H9 (cell line): ENCODE measurements at regions not wholly inside any gene's neighbourhood (a gene's known extent, or its start where the extent isn't known, plus 50 kb on each side); places are given as distances from the start of the nearest gene placed in this dataset.

Source experiments
- DNase-seq: peaks from one replicate; pipeline ENCODE4 v3.0.0-alpha.2; 2017
- H2AFZ ChIP-seq: one replicate; pipeline ENCODE4 v1.6.1; 2013; ENCODE audit warnings: mild to moderate bottlenecking, low read length, control low read depth, moderate library complexity
- H2AK5ac ChIP-seq: 2 replicates; pipeline ENCODE4 v1.6.1; 2013; ENCODE audit warnings: low read length, control low read depth, mixed read lengths; ENCODE audit not compliant: insufficient read length
- H2BK120ac ChIP-seq: one replicate; pipeline ENCODE4 v1.6.1; 2013; ENCODE audit warnings: low read depth, mild to moderate bottlenecking, low read length, control low read depth, inconsistent platforms; ENCODE audit not compliant: poor library complexity, severe bottlenecking
- H2BK12ac ChIP-seq: 2 replicates; pipeline ENCODE4 v1.6.1; 2013; ENCODE audit warnings: low read length, control low read depth, mixed read lengths, low read depth; ENCODE audit not compliant: insufficient read length
- H2BK15ac ChIP-seq: 2 replicates; pipeline ENCODE4 v1.6.1; 2013; ENCODE audit warnings: low read depth, low read length, control low read depth
- H2BK20ac ChIP-seq: one replicate; pipeline ENCODE4 v1.6.1; 2013; ENCODE audit warnings: low read depth, mild to moderate bottlenecking, low read length, control low read depth, inconsistent platforms; ENCODE audit not compliant: poor library complexity, severe bottlenecking
- H2BK5ac ChIP-seq: 2 replicates; pipeline ENCODE4 v1.6.1; 2013; ENCODE audit warnings: low read length, control low read depth, mixed read lengths; ENCODE audit not compliant: insufficient read length
- H3K14ac ChIP-seq: 2 replicates; pipeline ENCODE4 v1.6.1; 2013; ENCODE audit warnings: low read length, control low read depth; ENCODE audit not compliant: insufficient read depth
- H3K18ac ChIP-seq: 2 replicates; pipeline ENCODE4 v1.6.1; 2013; ENCODE audit warnings: low read depth, mild to moderate bottlenecking, mixed read lengths, low read length, control low read depth; ENCODE audit not compliant: insufficient read length
- H3K23ac ChIP-seq: 2 replicates; pipeline ENCODE4 v1.6.1; 2013; ENCODE audit warnings: low read length, control low read depth, mixed read lengths, low read depth; ENCODE audit not compliant: insufficient read length
- H3K23me2 ChIP-seq: 2 replicates; pipeline ENCODE4 v1.6.1; 2013; ENCODE audit warnings: low read depth, mild to moderate bottlenecking, mixed read lengths, low read length, control low read depth; ENCODE audit not compliant: insufficient read length, poor library complexity, severe bottlenecking
- H3K27ac ChIP-seq: 2 replicates; pipeline ENCODE4 v1.5.1; 2013; ENCODE audit warnings: low read length, control low read depth, mixed read lengths, low read depth; ENCODE audit not compliant: insufficient read length
- H3K27me3 ChIP-seq: 2 replicates; pipeline ENCODE4 v1.6.1; 2013; ENCODE audit warnings: low read length, control low read depth, inconsistent platforms; ENCODE audit not compliant: insufficient read depth
- H3K4ac ChIP-seq: 2 replicates; pipeline ENCODE4 v1.6.1; 2013; ENCODE audit warnings: low read depth, mild to moderate bottlenecking, control low read depth, inconsistent platforms, low read length, moderate library complexity
- H3K4me1 ChIP-seq: 2 replicates; pipeline ENCODE4 v1.6.1; 2013; ENCODE audit warnings: low read length, control low read depth, inconsistent platforms; ENCODE audit not compliant: insufficient read depth
- H3K4me2 ChIP-seq: 2 replicates; pipeline ENCODE4 v1.6.1; 2013; ENCODE audit warnings: low read length, control low read depth, mixed read lengths; ENCODE audit not compliant: insufficient read length, insufficient read depth
- H3K56ac ChIP-seq: 2 replicates; pipeline ENCODE4 v1.6.1; 2013; ENCODE audit warnings: low read depth, mild to moderate bottlenecking, mixed read lengths, low read length, control low read depth; ENCODE audit not compliant: insufficient read length
- H3K79me1 ChIP-seq: 2 replicates; pipeline ENCODE4 v1.6.1; 2013; ENCODE audit warnings: low read depth, mild to moderate bottlenecking, moderate library complexity, low read length, control low read depth, inconsistent platforms; ENCODE audit not compliant: insufficient read depth, poor library complexity, severe bottlenecking
- H3K79me2 ChIP-seq: 2 replicates; pipeline ENCODE4 v1.6.1; 2013; ENCODE audit warnings: low read length, control low read depth, inconsistent platforms; ENCODE audit not compliant: insufficient read depth
- H3K9ac ChIP-seq: 2 replicates; pipeline ENCODE4 v1.6.1; 2013; ENCODE audit warnings: low read length, control low read depth, mixed read lengths; ENCODE audit not compliant: insufficient read length; ENCODE audit errors: extremely low read depth
- H3K9me3 ChIP-seq: one replicate; pipeline ENCODE4 v1.6.1; 2013; ENCODE audit warnings: low read depth, low read length, inconsistent platforms; ENCODE audit not compliant: control insufficient read depth
- H3T11ph ChIP-seq: one replicate; pipeline ENCODE4 v1.6.1; 2013; ENCODE audit warnings: mild to moderate bottlenecking, low read length, control low read depth, inconsistent platforms
- H4K20me1 ChIP-seq: one replicate; pipeline ENCODE4 v1.6.1; 2013; ENCODE audit not compliant: control insufficient read depth, insufficient read length, insufficient read depth
- H4K5ac ChIP-seq: 2 replicates; pipeline ENCODE4 v1.6.1; 2013; ENCODE audit warnings: low read depth, mild to moderate bottlenecking, mixed read lengths, low read length, control low read depth; ENCODE audit not compliant: insufficient read length
- H4K8ac ChIP-seq: replicated peaks from 2 replicates; pipeline ENCODE4 v1.6.1; 2013; ENCODE audit warnings: low read length, control low read depth, mixed read lengths, low read depth; ENCODE audit not compliant: insufficient read length
- H4K91ac ChIP-seq: 2 replicates; pipeline ENCODE4 v1.6.1; 2013; ENCODE audit warnings: low read depth, mild to moderate bottlenecking, moderate library complexity, mixed read lengths, low read length, control low read depth; ENCODE audit not compliant: insufficient read length
- H3K27ac Mint-ChIP-seq, 3 experiments: 2 replicates in 2 of 3; 3 replicates in 1 of 3; pipeline ENCODE4 v1.8.0; 2020 to 2021; ENCODE audit warnings: mixed read lengths in 3 of 3, mild to moderate bottlenecking in 1 of 3, moderate library complexity in 1 of 3
- H3K27me3 Mint-ChIP-seq: 2 replicates; pipeline ENCODE4 v1.8.0; 2021; ENCODE audit warnings: low read depth, mild to moderate bottlenecking, moderate library complexity, mixed read lengths
- H3K36me3 Mint-ChIP-seq, 3 experiments: 2 replicates in 2 of 3; 3 replicates in 1 of 3; pipeline ENCODE4 v1.8.0; 2020 to 2021; ENCODE audit warnings: low read depth in 3 of 3, mixed read lengths in 3 of 3; ENCODE audit not compliant: insufficient read depth in 1 of 3
- H3K4me1 Mint-ChIP-seq, 2 experiments: 2 replicates each; pipeline ENCODE4 v1.8.0; 2020; ENCODE audit warnings: mixed read lengths in 2 of 2
- H3K4me3 Mint-ChIP-seq, 2 experiments: 2 replicates in 1 of 2; 3 replicates in 1 of 2; pipeline ENCODE4 v1.8.0; 2020 to 2021; ENCODE audit warnings: mild to moderate bottlenecking in 2 of 2, mixed read lengths in 2 of 2, moderate library complexity in 1 of 2
- H3K9me3 Mint-ChIP-seq, 2 experiments: 2 replicates in 1 of 2; 3 replicates in 1 of 2; pipeline ENCODE4 v1.8.0; 2020; ENCODE audit warnings: mild to moderate bottlenecking in 2 of 2, mixed read lengths in 2 of 2, moderate library complexity in 1 of 2
- WGBS: extraction: QIAGEN DNeasy Blood & Tissue Kit; methylation state at CpG from one replicate; pipeline ENCODE4 v1.1.7; 2013; ENCODE audit warnings: missing lambda C conversion rate, low lambda C conversion rate, mixed read lengths; ENCODE audit not compliant: insufficient read length; ENCODE audit errors: extremely low coverage; 5-methylcytosine and 5-hydroxymethylcytosine counted together
- TF ChIP-seq, protein P1 (sequence below): fragments of 200-600 bp; sonication (generic); conservative IDR thresholded peaks from 3 replicates; pipeline ENCODE4 v1.8.0; 2021; ENCODE audit warnings: antibody characterized with exemption, mild to moderate bottlenecking

DNA sequence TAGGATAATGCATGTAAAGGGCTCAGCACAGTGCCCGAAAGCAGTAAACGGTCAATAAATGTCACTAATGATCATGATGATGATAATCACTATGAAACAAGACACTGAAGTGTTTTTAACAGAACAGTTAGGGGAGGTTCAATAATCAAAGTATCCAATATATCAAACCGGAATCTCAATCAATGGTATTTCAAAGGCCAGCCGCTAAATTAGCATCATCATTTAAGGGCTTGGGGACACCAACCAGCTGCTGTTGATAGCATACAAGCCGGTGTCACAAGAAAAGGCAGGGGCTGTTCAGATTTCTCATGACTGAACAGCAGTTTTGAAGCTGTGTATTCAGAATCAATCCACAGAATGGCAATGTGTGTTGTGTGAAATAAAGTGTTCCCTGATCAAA lies 316.0 kb upstream of the NPVF start:
- no peak overlapping the region for H2BK12ac ChIP-seq
- H4K5ac ChIP-seq, result no peak overlapping the region
- Mint-ChIP-seq H3K36me3 (no peaks in the 10 kb centered on the region), H3K9me3 (no peaks in the 10 kb centered on the region), H3K27ac (no peak overlapping the region), H3K4me1 (0 out of 4 replicates have a peak, but pooled peaks cover 0 to under 1% of the 10 kb centered on the region in 2 experiments), H3K4me3 (no peak overlapping the region), H3K27me3 (peaks cover 11% of the 10 kb centered on the region)
- H3T11ph ChIP-seq, result no peak overlapping the region
- H4K91ac ChIP-seq, result no peak overlapping the region
- H4K8ac ChIP-seq, result no peak overlapping the region
- H3K23ac ChIP-seq, result no peak overlapping the region
- no peak overlapping the region for H3K18ac ChIP-seq
- TF ChIP-seq, protein P1, sequence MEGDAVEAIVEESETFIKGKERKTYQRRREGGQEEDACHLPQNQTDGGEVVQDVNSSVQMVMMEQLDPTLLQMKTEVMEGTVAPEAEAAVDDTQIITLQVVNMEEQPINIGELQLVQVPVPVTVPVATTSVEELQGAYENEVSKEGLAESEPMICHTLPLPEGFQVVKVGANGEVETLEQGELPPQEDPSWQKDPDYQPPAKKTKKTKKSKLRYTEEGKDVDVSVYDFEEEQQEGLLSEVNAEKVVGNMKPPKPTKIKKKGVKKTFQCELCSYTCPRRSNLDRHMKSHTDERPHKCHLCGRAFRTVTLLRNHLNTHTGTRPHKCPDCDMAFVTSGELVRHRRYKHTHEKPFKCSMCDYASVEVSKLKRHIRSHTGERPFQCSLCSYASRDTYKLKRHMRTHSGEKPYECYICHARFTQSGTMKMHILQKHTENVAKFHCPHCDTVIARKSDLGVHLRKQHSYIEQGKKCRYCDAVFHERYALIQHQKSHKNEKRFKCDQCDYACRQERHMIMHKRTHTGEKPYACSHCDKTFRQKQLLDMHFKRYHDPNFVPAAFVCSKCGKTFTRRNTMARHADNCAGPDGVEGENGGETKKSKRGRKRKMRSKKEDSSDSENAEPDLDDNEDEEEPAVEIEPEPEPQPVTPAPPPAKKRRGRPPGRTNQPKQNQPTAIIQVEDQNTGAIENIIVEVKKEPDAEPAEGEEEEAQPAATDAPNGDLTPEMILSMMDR, result no peak
- no peaks in the 10 kb centered on the region for H3K79me2 ChIP-seq
- no peaks in the 10 kb centered on the region for H3K23me2 ChIP-seq
- H3K4me2 ChIP-seq, result no peak overlapping the region
- H2BK5ac ChIP-seq, result no peak overlapping the region
- no CpG with 5 or more reads among the region's 5 CpGs for WGBS
- no peak overlapping the region for H3K9ac ChIP-seq
- no peak for DNase-seq
- H3K79me1 ChIP-seq, result no peaks in the 10 kb centered on the region
- H3K56ac ChIP-seq, result no peak overlapping the region
- H3K27me3 ChIP-seq, result no peaks in the 10 kb centered on the region
- no peak overlapping the region for H2BK120ac ChIP-seq
- H2BK15ac ChIP-seq, result no peak overlapping the region
- H4K20me1 ChIP-seq, result no peaks in the 10 kb centered on the region
- no peak overlapping the region for H3K4ac ChIP-seq
- no peak overlapping the region for H3K14ac ChIP-seq
- no peak overlapping the region for H3K27ac ChIP-seq
- H3K9me3 ChIP-seq, result no peaks in the 10 kb centered on the region
- no peak overlapping the region for H2AK5ac ChIP-seq
- H3K4me1 ChIP-seq, result no peaks in the 10 kb centered on the region
- no peak overlapping the region for H2BK20ac ChIP-seq
- H2AFZ ChIP-seq, result no peak overlapping the region
